GM12801 (cell line): ENCODE measurements at regions not wholly inside any gene's neighbourhood (a gene's known extent, or its start where the extent isn't known, plus 50 kb on each side); places are given as distances from the start of the nearest gene placed in this dataset.

ENCODE experiments used
- TF ChIP-seq, protein P1 (sequence below): IDR thresholded peaks from one replicate; pipeline ENCODE4 v1.5.1; 2011; ENCODE audit warnings: control low read depth; ENCODE audit not compliant: insufficient read length; ENCODE audit errors: extremely low read depth

DNA sequence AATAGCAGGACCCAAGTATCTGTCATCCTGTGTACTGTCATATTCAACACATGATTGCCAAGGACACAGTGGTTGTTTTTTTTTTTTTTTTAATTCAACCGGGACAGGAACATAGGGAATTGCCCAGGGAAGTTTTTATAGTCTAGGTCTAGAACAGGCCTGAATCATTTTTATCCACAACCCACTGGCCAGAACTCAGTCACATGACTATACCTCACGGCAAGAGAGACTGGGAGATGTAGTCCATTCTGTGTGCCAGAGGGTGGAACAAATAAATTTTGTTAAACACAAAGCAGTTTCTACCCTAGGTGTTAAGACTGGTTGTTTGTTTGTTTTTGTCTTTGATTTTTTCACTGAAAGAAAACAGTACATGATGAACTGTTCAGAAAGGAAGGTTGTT lies 105.8 kb upstream of the SMARCA2 start:
- TF ChIP-seq, protein P1, sequence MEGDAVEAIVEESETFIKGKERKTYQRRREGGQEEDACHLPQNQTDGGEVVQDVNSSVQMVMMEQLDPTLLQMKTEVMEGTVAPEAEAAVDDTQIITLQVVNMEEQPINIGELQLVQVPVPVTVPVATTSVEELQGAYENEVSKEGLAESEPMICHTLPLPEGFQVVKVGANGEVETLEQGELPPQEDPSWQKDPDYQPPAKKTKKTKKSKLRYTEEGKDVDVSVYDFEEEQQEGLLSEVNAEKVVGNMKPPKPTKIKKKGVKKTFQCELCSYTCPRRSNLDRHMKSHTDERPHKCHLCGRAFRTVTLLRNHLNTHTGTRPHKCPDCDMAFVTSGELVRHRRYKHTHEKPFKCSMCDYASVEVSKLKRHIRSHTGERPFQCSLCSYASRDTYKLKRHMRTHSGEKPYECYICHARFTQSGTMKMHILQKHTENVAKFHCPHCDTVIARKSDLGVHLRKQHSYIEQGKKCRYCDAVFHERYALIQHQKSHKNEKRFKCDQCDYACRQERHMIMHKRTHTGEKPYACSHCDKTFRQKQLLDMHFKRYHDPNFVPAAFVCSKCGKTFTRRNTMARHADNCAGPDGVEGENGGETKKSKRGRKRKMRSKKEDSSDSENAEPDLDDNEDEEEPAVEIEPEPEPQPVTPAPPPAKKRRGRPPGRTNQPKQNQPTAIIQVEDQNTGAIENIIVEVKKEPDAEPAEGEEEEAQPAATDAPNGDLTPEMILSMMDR: no peak

DNA sequence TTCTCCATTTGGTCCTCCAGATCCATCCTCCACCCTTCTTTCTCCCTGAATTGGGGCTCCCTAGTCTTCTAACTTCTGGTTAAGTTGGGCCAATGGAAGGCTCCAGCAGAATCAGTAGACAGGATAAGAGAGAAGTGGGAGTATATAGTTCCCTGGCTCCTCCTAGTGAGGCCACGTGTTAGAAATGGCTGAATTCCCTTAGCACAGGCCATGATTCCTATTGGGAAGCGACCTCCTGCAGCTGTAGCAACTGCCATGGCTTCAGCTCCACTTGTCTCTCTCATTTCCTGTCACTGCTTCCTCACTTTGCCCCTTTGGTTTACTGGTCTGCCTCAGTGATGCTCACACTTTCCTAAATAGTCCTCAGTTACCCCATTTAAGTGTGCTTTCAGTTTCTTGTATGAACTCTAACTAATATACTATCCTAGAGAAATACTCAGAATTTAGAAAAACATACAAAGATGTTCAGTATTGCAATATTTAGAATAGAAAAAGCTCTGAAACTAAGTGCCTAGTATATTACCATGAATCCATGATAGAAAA lies 104.8 kb upstream of the SMARCA2 start:
- TF ChIP-seq, protein P1: no peak

DNA sequence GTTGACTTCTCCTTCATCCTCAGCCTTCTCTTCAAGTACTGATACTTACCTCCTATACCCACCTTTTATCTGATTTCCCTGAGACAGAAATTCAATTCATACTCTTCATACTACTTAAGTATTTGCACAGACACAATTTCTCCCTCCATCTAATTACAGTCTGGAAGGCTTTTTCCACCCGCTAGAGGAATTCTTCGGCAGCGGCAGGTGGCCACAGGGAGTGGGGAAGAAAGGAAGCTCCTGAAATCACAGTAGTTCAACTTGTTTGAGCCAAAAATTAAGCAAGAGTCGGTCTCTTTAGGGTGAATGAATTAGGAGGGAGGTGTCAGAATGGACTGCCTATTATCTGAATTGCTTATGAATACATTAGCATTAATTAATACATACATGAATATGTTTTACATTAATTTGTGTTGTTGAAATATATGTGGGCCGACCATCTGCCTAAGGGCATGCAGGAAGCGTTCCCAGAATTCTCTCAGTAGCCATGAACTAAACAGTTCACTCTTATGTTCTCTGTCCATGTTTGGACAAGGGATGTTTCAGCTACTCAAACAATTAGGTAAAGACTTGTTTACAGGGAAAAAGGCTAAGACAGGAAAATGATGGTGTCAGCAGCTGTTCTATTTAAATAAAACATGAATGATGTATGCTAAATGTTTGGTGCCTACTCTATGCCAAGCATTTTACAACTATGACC lies 101.4 kb upstream of the SMARCA2 start:
- TF ChIP-seq, protein P1: no peak

DNA sequence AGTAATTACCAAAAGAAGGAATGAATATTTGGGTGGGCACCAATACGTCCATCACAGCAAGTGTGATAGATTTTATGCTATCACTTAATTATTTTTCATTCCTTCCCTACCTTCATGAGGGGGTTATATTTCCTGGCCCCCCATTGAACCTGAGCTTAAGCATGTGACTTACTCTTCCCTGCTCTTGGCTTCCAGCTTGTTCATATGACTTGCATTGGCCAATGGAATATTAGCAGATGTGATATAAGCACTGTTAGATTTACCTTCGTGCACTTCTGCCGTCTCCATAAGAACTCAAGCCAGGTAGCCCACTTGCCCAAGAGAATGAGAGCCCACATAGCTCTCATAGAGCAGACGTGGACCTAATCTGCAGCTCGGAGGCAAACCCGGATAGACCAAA lies 99.1 kb upstream of the SMARCA2 start:
- TF ChIP-seq, protein P1: no peak

DNA sequence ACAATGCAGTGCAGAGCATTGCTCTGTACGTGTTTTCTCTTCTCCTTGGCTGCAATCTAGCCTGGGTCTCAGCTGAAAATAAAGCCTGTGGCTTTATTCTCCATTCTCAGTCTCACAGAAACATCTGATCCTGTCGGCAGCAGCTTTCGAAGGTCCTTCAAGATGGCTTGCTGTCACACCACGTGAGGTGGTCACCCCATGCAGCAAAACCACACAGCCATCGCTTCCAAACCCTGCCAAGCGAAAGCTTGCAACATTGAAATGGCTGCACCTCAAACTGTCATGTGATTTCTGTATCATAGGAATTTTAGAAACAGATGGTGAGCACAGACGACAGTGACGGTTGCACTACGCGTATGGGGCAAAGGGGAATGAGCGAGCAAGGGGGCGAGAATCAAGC lies 98.5 kb upstream of the SMARCA2 start:
- TF ChIP-seq, protein P1: no peak

DNA sequence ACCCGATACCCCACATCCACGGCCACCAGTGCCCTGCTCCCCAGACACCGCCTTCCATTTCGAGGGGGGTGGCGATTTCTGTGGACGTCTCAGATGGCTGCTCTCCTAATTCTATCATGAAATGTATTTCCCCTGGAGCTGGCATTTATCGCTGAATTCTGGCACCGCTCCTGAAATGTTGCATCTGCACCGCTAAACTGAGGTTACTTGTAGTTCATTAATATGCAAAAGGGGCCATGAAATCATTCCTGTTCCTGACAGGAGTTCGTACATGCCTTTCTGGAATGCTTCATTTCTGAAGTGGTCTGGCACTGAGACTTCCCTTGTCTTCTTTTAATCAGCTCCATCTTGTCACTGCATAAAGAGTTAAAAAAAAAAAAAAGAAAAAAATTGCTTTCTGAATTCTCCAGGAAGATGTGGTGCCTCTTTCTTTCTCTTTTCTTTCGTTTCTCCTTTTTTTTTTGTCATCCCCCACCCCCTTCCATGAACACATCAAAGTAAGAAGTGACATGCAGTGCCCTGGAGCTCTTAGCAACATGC lies 97.7 kb upstream of the SMARCA2 start:
- TF ChIP-seq, protein P1: no peak

DNA sequence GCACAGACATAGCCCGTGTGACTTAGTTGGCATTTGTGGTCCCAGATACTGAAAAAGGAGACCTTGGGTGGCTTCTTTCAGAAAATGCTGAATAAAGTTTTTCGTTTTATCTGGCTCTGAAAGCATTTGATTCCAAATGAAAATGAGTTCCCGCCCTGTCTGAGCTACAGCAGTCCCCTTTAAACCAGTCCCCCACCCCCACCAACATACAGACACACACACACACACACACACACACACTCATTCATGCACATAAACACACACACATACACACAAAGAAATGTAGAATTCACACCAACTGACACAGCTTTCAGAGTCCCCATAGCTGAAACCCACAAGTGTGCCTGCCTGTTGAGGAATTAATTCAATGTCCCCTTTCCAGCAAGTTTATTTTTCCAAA lies 97.0 kb upstream of the SMARCA2 start:
- TF ChIP-seq, protein P1: no peak
